DMS 273 (cell line): ENCODE measurements at regions not wholly inside any gene's neighbourhood (a gene's known extent, or its start where the extent isn't known, plus 50 kb on each side); places are given as distances from the start of the nearest gene placed in this dataset.

Experiments
- DNase-seq: peaks from one replicate; lab custom pipeline; 2025; ENCODE audit not compliant: unreplicated experiment; lab: John Stamatoyannopoulos, UW

GRCh38 chr20:55291261-55291660, 714.1 kb downstream of the CBLN4 start:
- no peak for DNase-seq

- DNase-seq: no peak
Measured at GRCh38 chr20:55283889-55284288, 721.4 kb downstream of the CBLN4 start.

GRCh38 chr20:55273149-55273548, 732.2 kb downstream of the CBLN4 start:
- DNase-seq: no peak

- no peak for DNase-seq
Measured at GRCh38 chr20:55271371-55271770, 733.9 kb downstream of the CBLN4 start.

GRCh38 chr20:55269913-55270312, 735.4 kb downstream of the CBLN4 start:
- no peak for DNase-seq

GRCh38 chr20:55266361-55266760, 739.0 kb downstream of the CBLN4 start:
- DNase-seq: no peak

GRCh38 chr20:55264703-55265239, 740.5 kb downstream of the CBLN4 start:
- DNase-seq: no peak

- no peak for DNase-seq
Measured at GRCh38 chr20:55258559-55258958, 746.8 kb downstream of the CBLN4 start.

GRCh38 chr20:55255016-55255415, 750.3 kb downstream of the CBLN4 start:
- DNase-seq: no peak

GRCh38 chr20:55253781-55254180, 751.5 kb downstream of the CBLN4 start:
- no peak for DNase-seq

- DNase-seq: no peak
Measured at GRCh38 chr20:55252521-55252920, 752.8 kb downstream of the CBLN4 start.

- DNase-seq: no peak
Measured at GRCh38 chr20:55251170-55251569, 754.1 kb downstream of the CBLN4 start.

- DNase-seq: no peak
Measured at GRCh38 chr20:55242853-55243252, 762.5 kb downstream of the CBLN4 start.

GRCh38 chr20:55239269-55239668, 763.9 kb downstream of the DOK5 start:
- DNase-seq: no peak

GRCh38 chr20:55232647-55233046, 757.3 kb downstream of the DOK5 start:
- DNase-seq: no peak

- no peak for DNase-seq
Measured at GRCh38 chr20:55229451-55229850, 754.1 kb downstream of the DOK5 start.

GRCh38 chr20:55216525-55217242, 741.3 kb downstream of the DOK5 start:
- no peak for DNase-seq

GRCh38 chr20:55213653-55214052, 738.3 kb downstream of the DOK5 start:
- DNase-seq: no peak

- no peak for DNase-seq
Measured at GRCh38 chr20:55211481-55211880, 736.1 kb downstream of the DOK5 start.

GRCh38 chr20:55205665-55206064, 730.3 kb downstream of the DOK5 start:
- DNase-seq: no peak

- DNase-seq: no peak
Measured at GRCh38 chr20:55200317-55200716, 724.9 kb downstream of the DOK5 start.

GRCh38 chr20:55194947-55195346, 719.6 kb downstream of the DOK5 start:
- no peak for DNase-seq

- no peak for DNase-seq
Measured at GRCh38 chr20:55186228-55186627, 710.8 kb downstream of the DOK5 start.
